Activated B cell treated with CpG ODN at 0.5 μM for 24 hours (primary cell): ENCODE measurements at regions not wholly inside any gene's neighbourhood (a gene's known extent, or its start where the extent isn't known, plus 50 kb on each side); places are given as distances from the start of the nearest gene placed in this dataset.

ENCODE experiments used
- ATAC-seq: fragments of 200-7000 bp; cut with Tn5 transposase; one replicate; pipeline ENCODE4 v1.10.0; 2021; ENCODE audit warnings: low read depth, mild to moderate bottlenecking, moderate library complexity
- CTCF ChIA-PET: fragments of 350-600 bp; sonication (Branson Sonifier 250); formaldehyde crosslinking; loops from one replicate; lab custom pipeline; 2021; ENCODE audit warnings: antibody characterized with exemption; lab: Charles Lee
- POLR2A ChIA-PET: fragments of 350-600 bp; sonication (Branson Sonifier 250); formaldehyde crosslinking; loops from one replicate; lab custom pipeline; 2021; ENCODE audit warnings: antibody characterized with exemption; lab: Charles Lee
- DNase-seq: peaks from one replicate; pipeline ENCODE4 v3.0.0; 2022
- H3K27ac Mint-ChIP-seq: one replicate; pipeline ENCODE4 v1.8.0; 2020; ENCODE audit warnings: mixed read lengths
- H3K27me3 Mint-ChIP-seq: one replicate; pipeline ENCODE4 v1.8.0; 2021; ENCODE audit warnings: mixed read lengths
- H3K36me3 Mint-ChIP-seq: one replicate; pipeline ENCODE4 v1.8.0; 2021; ENCODE audit warnings: low read depth, mixed read lengths
- H3K4me1 Mint-ChIP-seq: one replicate; pipeline ENCODE4 v1.8.0; 2021; ENCODE audit warnings: mixed read lengths
- H3K4me3 Mint-ChIP-seq: one replicate; pipeline ENCODE4 v1.8.0; 2020; ENCODE audit warnings: mild to moderate bottlenecking, mixed read lengths
- H3K9me3 Mint-ChIP-seq: one replicate; pipeline ENCODE4 v1.8.0; 2020; ENCODE audit warnings: mixed read lengths
- intact Hi-C: fragments of 100-400 bp; cut with micrococcal nuclease; formaldehyde crosslinking; loops from one replicate; pipeline ENCODE4 v1.15.1; 2024
- TF ChIP-seq, protein P1 (sequence below): fragments of 200-600 bp; IDR thresholded peaks from one replicate; pipeline ENCODE4 v1.8.0; 2022; ENCODE audit warnings: antibody characterized with exemption, mild to moderate bottlenecking

GRCh38 chr3:152608696-152609594 is 226.0 kb upstream of the P2RY1 start:
- Mint-ChIP-seq H3K9me3 (peaks cover 2% of the 10 kb centered on the region), H3K27ac (no peak overlapping the region), H3K27me3 (no peaks in the 10 kb centered on the region), H3K4me1 (no peaks in the 10 kb centered on the region), H3K4me3 (no peak overlapping the region), H3K36me3 (no peaks in the 10 kb centered on the region)
- no peak for DNase-seq
- no peak for ATAC-seq
- CTCF ChIA-PET = no interaction called here
- POLR2A ChIA-PET = no interaction called here
- TF ChIP-seq, protein P1, sequence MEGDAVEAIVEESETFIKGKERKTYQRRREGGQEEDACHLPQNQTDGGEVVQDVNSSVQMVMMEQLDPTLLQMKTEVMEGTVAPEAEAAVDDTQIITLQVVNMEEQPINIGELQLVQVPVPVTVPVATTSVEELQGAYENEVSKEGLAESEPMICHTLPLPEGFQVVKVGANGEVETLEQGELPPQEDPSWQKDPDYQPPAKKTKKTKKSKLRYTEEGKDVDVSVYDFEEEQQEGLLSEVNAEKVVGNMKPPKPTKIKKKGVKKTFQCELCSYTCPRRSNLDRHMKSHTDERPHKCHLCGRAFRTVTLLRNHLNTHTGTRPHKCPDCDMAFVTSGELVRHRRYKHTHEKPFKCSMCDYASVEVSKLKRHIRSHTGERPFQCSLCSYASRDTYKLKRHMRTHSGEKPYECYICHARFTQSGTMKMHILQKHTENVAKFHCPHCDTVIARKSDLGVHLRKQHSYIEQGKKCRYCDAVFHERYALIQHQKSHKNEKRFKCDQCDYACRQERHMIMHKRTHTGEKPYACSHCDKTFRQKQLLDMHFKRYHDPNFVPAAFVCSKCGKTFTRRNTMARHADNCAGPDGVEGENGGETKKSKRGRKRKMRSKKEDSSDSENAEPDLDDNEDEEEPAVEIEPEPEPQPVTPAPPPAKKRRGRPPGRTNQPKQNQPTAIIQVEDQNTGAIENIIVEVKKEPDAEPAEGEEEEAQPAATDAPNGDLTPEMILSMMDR = no peak
- intact Hi-C loops = no loop called here

DNA sequence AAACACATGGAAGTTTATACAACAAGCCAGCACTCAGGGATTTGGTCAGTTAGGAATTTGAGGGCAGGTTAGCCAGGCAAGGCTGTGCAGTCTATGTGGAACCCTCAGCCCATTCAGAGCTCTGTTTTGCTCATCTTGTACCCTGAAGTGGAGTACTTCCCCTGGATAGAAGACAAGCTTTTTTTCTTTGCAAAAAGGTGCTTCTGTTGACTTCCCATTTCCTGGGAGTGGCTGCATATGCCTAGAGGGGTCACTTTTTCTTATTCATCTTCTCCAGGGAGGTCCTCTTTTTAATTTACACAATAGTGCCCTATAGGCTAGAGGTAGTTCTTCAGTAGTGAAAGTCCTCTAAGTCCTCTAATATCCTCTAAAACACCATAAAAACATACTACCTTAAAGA is 225.0 kb upstream of the P2RY1 start:
- Mint-ChIP-seq H3K27me3 (no peaks in the 10 kb centered on the region), H3K27ac (no peak overlapping the region), H3K4me1 (no peaks in the 10 kb centered on the region), H3K4me3 (no peak overlapping the region), H3K36me3 (no peaks in the 10 kb centered on the region), H3K9me3 (no peaks in the 10 kb centered on the region)
- intact Hi-C loops = no loop called here
- ChIA-PET CTCF (no interaction called here), POLR2A (interaction anchor here (0.7 kb wide), 1 partner anchor 13 kb away, joined by 12 read pairs; no protein-coding TSS in a partner anchor)
- TF ChIP-seq, protein P1 = no peak
- no peak for ATAC-seq
- DNase-seq = no peak

DNA sequence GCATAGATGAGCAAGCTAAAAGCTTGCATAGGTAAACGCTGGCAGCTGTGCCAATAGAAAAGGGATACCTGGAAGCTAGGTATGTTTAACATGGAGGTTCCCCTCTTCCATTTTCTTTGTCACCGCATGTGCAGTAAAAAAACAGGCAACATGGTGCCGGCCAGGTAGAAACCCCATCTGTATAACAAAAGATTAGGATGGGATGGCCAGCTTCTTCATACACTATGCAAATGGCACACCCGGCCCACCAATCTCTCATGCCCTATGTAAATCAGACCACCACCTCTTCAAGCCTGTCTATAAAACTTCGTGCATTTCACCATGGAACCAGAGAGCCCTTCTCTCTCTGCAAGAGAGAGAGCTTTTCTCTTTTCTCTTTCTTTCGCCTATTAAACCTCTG is 224.3 kb upstream of the P2RY1 start:
- ChIA-PET CTCF (no interaction called here), POLR2A (no interaction called here)
- no peak for ATAC-seq
- Mint-ChIP-seq H3K36me3 (no peaks in the 10 kb centered on the region), H3K4me1 (no peaks in the 10 kb centered on the region), H3K9me3 (no peaks in the 10 kb centered on the region), H3K27ac (no peak overlapping the region), H3K4me3 (no peak overlapping the region), H3K27me3 (peaks cover 3% of the 10 kb centered on the region)
- DNase-seq = no peak
- TF ChIP-seq, protein P1 = no peak
- intact Hi-C loops = no loop called here

DNA sequence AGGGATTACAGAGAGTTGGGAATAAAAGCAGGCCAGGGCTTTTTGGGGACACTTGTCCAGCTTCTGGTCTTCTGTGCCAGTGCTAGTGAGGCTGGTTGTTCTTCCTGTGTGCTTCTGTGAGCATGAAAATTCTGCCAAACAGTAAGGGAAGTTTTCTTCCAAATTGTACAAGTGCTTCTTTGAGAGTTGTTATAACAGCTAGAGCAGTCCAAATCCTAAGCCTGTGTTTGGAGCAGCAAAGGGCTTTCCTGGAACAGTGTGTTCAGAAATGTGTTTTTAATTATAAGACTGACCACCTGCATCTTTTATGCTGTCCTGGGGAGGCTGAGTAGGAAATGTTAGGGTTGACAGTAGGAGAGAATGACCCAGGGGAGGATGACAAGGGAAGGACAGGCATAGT is 223.0 kb upstream of the P2RY1 start:
- Mint-ChIP-seq H3K9me3 (no peaks in the 10 kb centered on the region), H3K4me1 (no peaks in the 10 kb centered on the region), H3K36me3 (no peaks in the 10 kb centered on the region), H3K27me3 (peaks cover 3% of the 10 kb centered on the region), H3K27ac (no peak overlapping the region), H3K4me3 (no peak overlapping the region)
- POLR2A ChIA-PET = no interaction called here
- intact Hi-C loops = no loop called here
- ATAC-seq (no peak), DNase-seq (no peak)
- TF ChIP-seq, protein P1 = no peak
- CTCF ChIA-PET = no interaction called here

GRCh38 chr3:152613851-152614250 is 221.1 kb upstream of the P2RY1 start:
- Mint-ChIP-seq H3K27ac (no peak overlapping the region), H3K4me1 (no peaks in the 10 kb centered on the region), H3K4me3 (no peak overlapping the region), H3K27me3 (peaks cover 3% of the 10 kb centered on the region), H3K9me3 (no peaks in the 10 kb centered on the region), H3K36me3 (no peaks in the 10 kb centered on the region)
- ATAC-seq (no peak), DNase-seq (no peak)
- ChIA-PET POLR2A (no interaction called here), CTCF (no interaction called here)
- TF ChIP-seq, protein P1 = no peak
- intact Hi-C loops = no loop called here
